ENCODE measurements at regions not wholly inside any gene's neighbourhood (a gene's known extent, or its start where the extent isn't known, plus 50 kb on each side); places are given as distances from the start of the nearest gene placed in this dataset.

DNA sequence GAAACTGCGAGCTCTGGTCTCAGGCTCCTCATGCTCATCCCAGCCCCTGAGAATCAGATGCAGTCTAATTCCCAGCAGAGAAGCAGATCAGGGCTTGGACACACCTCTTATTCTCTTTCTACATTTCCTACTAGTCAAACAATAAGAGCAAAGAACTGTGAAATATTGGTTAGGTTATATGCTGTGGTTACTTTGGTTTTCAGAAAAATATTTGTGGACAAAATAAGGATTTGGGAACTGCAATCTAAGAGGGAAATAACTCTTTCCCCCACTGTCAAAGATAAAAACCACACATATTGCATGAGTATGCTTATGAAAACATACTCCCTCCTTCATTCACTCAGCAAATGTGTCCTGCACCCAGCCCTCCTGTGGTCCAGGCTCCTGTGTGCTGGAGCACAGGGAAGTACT lies 164.5 kb upstream of the S1PR3 start:
- H3K36me3 Mint-ChIP-seq, result no peaks in the 10 kb centered on the region
- Histone ChIP-seq H2AFZ (ENCODE audit: insufficient read depth, low read depth, low read length, poor library complexity, severe bottlenecking) (no peak overlapping the region), H3K36me3 (replicated peaks in 1 of 2; ENCODE audit: control insufficient read depth in 1 of 2, insufficient read depth in 2 of 2, low read length in 2 of 2) (no peaks in the 10 kb centered on the region), H3K4me3 (replicated peaks in 1 of 3; ENCODE audit: low read depth in 2 of 3, low read length in 3 of 3) (no peak overlapping the region), H3K79me2 (ENCODE audit: insufficient read depth, low read length) (no peaks in the 10 kb centered on the region), H3K27ac (ENCODE audit: low read depth in 1 of 2, low read length in 2 of 2) (no peak overlapping the region), H3K27me3 (ENCODE audit: control insufficient read depth in 2 of 2, insufficient read depth in 2 of 2, low read length in 2 of 2) (peaks cover 71 to 99% of the 10 kb centered on the region in 2 donors), H4K20me1 (ENCODE audit: insufficient read depth, low read length) (no peaks in the 10 kb centered on the region), H3K4me2 (replicated peaks; ENCODE audit: extremely low read depth, low read length, poor library complexity, severe bottlenecking) (no peak overlapping the region), H3K4me1 (ENCODE audit: control insufficient read depth in 1 of 2, insufficient read depth in 2 of 2, low read length in 2 of 2) (peaks cover 11 to 12% of the 10 kb centered on the region in 2 donors), H3K9me3 (replicated peaks in 1 of 2; ENCODE audit: control insufficient read depth in 1 of 2, insufficient read depth in 1 of 2, low read length in 2 of 2) (peaks cover 0 to 4% of the 10 kb centered on the region in 2 donors), H3K9ac (ENCODE audit: insufficient read depth, low read length, poor library complexity, severe bottlenecking) (no peak overlapping the region)
- H3K27me3 Mint-ChIP-seq (ENCODE audit: low read depth in 3 of 3), result peaks cover 83 to 96% (median 86%) of the 10 kb centered on the region in 3 donors
- H3K9me3 Mint-ChIP-seq, result peaks cover 0 to 11% (median 8%) of the 10 kb centered on the region in 7 donors
- DNase-seq, result no peak
- H3K27ac Mint-ChIP-seq, result no peak overlapping the region
- peak overlapping the region in 1 of 2 donors; percentile 65 for H3K4me3 Mint-ChIP-seq
- peaks cover 19% of the 10 kb centered on the region for H3K4me1 Mint-ChIP-seq
- TF ChIP-seq, protein P1, sequence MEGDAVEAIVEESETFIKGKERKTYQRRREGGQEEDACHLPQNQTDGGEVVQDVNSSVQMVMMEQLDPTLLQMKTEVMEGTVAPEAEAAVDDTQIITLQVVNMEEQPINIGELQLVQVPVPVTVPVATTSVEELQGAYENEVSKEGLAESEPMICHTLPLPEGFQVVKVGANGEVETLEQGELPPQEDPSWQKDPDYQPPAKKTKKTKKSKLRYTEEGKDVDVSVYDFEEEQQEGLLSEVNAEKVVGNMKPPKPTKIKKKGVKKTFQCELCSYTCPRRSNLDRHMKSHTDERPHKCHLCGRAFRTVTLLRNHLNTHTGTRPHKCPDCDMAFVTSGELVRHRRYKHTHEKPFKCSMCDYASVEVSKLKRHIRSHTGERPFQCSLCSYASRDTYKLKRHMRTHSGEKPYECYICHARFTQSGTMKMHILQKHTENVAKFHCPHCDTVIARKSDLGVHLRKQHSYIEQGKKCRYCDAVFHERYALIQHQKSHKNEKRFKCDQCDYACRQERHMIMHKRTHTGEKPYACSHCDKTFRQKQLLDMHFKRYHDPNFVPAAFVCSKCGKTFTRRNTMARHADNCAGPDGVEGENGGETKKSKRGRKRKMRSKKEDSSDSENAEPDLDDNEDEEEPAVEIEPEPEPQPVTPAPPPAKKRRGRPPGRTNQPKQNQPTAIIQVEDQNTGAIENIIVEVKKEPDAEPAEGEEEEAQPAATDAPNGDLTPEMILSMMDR (IDR thresholded peaks at IDR 0.05), result no peak
- 100% methylated on average over 1 of the region's 1 CpG for WGBS (ENCODE audit: insufficient coverage)
- intact Hi-C loops (cut with micrococcal nuclease), result no loop called here

DNA sequence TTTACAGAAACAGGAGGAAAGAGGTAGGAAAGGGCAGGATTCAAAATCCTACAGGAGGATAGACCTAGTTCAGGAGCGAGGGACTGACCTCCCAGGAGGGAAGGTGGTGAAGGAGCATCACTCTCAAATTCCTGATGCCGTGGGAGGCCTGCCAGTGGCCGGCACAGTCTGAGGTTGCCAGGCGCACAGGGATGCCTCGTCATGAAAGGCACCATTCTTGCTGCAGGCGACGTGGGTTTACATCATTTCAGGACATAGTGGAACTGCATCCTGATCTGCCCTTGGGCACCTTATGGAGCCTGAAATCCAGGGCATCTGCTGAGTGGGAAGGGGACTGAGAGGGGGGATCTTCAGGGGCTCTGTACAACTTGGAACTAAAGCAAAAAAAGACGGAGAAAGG lies 163.2 kb upstream of the S1PR3 start:
- Mint-ChIP-seq H3K4me1 (peaks cover 20% of the 10 kb centered on the region), H3K9me3 (peaks cover 3 to 19% (median 15%) of the 10 kb centered on the region in 7 donors), H3K27me3 (ENCODE audit: low read depth in 3 of 3) (peaks cover 87 to 96% (median 93%) of the 10 kb centered on the region in 3 donors), H3K36me3 (peaks cover 0 to 7% of the 10 kb centered on the region in 2 donors), H3K27ac (no peak overlapping the region), H3K4me3 (peak overlapping the region in 1 of 2 donors; percentile 74)
- no peaks in the 10 kb centered on the region for H3K79me2 ChIP-seq (ENCODE audit: insufficient read depth, low read length)
- no peak overlapping the region for H3K4me2 ChIP-seq (replicated peaks; ENCODE audit: extremely low read depth, low read length, poor library complexity, severe bottlenecking)
- H4K20me1 ChIP-seq (ENCODE audit: insufficient read depth, low read length), result no peaks in the 10 kb centered on the region
- no peak overlapping the region for H3K9ac ChIP-seq (ENCODE audit: insufficient read depth, low read length, poor library complexity, severe bottlenecking)
- no peak overlapping the region for H2AFZ ChIP-seq (ENCODE audit: insufficient read depth, low read depth, low read length, poor library complexity, severe bottlenecking)
- H3K27ac ChIP-seq (ENCODE audit: low read depth in 1 of 2, low read length in 2 of 2), result no peak overlapping the region
- H3K4me3 ChIP-seq (replicated peaks in 1 of 3; ENCODE audit: low read depth in 2 of 3, low read length in 3 of 3), result no peak overlapping the region
- TF ChIP-seq, protein P1 (IDR thresholded peaks at IDR 0.05), result no peak
- peaks cover 7 to 12% of the 10 kb centered on the region in 2 donors for H3K9me3 ChIP-seq (replicated peaks in 1 of 2; ENCODE audit: control insufficient read depth in 1 of 2, insufficient read depth in 1 of 2, low read length in 2 of 2)
- peaks cover 74 to 99% of the 10 kb centered on the region in 2 donors for H3K27me3 ChIP-seq (ENCODE audit: control insufficient read depth in 2 of 2, insufficient read depth in 2 of 2, low read length in 2 of 2)
- 88% methylated on average over 7 of the region's 8 CpGs for whole genome bisulfite sequencing (ENCODE audit: insufficient coverage)
- intact Hi-C loops (cut with micrococcal nuclease), result no loop called here
- H3K4me1 ChIP-seq (ENCODE audit: control insufficient read depth in 1 of 2, insufficient read depth in 2 of 2, low read length in 2 of 2), result peaks cover 11 to 12% of the 10 kb centered on the region in 2 donors
- H3K36me3 ChIP-seq (replicated peaks in 1 of 2; ENCODE audit: control insufficient read depth in 1 of 2, insufficient read depth in 2 of 2, low read length in 2 of 2), result no peaks in the 10 kb centered on the region
- DNase-seq, result no peak

All from CD14-positive monocyte (primary cell).